ENCODE measurements at regions not wholly inside any gene's neighbourhood (a gene's known extent, or its start where the extent isn't known, plus 50 kb on each side); places are given as distances from the start of the nearest gene placed in this dataset.
"Not testable (repeated sequence)": the region's sequence is repeated elsewhere in the genome, so short reads cannot be mapped to it uniquely, and the experiment has no call there.

- no peak overlapping the region for H3K27ac Mint-ChIP-seq (ENCODE audit: unreplicated experiment)
- Histone ChIP-seq H3K27me3 (replicated peaks; ENCODE audit: control insufficient read depth, insufficient read depth, low read length) (no peaks in the 10 kb centered on the region), H3K4me1 (no peaks in the 10 kb centered on the region), H3K36me3 (ENCODE audit: control insufficient read depth, insufficient read depth, low read length) (no peaks in the 10 kb centered on the region), H3K9me3 (no peaks in the 10 kb centered on the region), H3K4me3 (ENCODE audit: low read depth, low read length) (no peak overlapping the region)
- BruUV-seq (replicated peaks), result no TSS peak
- no peak overlapping the region for H3K4me3 Mint-ChIP-seq (ENCODE audit: unreplicated experiment)
- no peak for TF ChIP-seq CTCF (IDR thresholded peaks at IDR 0.05; ENCODE audit: insufficient read depth in 1 of 2, low read depth in 1 of 2, low read length in 1 of 2, severe bottlenecking in 1 of 2, unreplicated experiment in 1 of 2)
- H3K9me3 Mint-ChIP-seq (ENCODE audit: unreplicated experiment), result no peaks in the 10 kb centered on the region
- POLR2A ChIA-PET, result no interaction called here
- H3K36me3 Mint-ChIP-seq (ENCODE audit: insufficient read depth, unreplicated experiment), result no peaks in the 10 kb centered on the region
- peaks cover 4% of the 10 kb centered on the region for H3K27me3 Mint-ChIP-seq (ENCODE audit: insufficient read depth, unreplicated experiment)
- CTCF ChIA-PET, result interaction anchor here (0.9 kb wide), 1 partner anchor 32 kb away, joined by 3 read pairs; no protein-coding TSS in a partner anchor
- intact Hi-C loops (cut with micrococcal nuclease; ENCODE audit: unreplicated experiment), result no loop called here
- no peak for DNase-seq
- no peaks in the 10 kb centered on the region for H3K4me1 Mint-ChIP-seq (ENCODE audit: low read depth, unreplicated experiment)
Observed at GRCh38 chr14:106115401-106115800, 589.0 kb downstream of the TMEM121 start.

- intact Hi-C loops (cut with micrococcal nuclease; ENCODE audit: unreplicated experiment); CTCF ChIA-PET; H3K9me3 ChIP-seq; BruUV-seq (replicated peaks); H3K27me3 Mint-ChIP-seq (ENCODE audit: insufficient read depth, unreplicated experiment); H3K27ac Mint-ChIP-seq (ENCODE audit: unreplicated experiment); H3K4me1 Mint-ChIP-seq (ENCODE audit: low read depth, unreplicated experiment); H3K27me3 ChIP-seq (replicated peaks; ENCODE audit: control insufficient read depth, insufficient read depth, low read length); POLR2A ChIA-PET; H3K4me3 ChIP-seq (ENCODE audit: low read depth, low read length); H3K4me3 Mint-ChIP-seq (ENCODE audit: unreplicated experiment); H3K36me3 ChIP-seq (ENCODE audit: control insufficient read depth, insufficient read depth, low read length); H3K4me1 ChIP-seq; H3K36me3 Mint-ChIP-seq (ENCODE audit: insufficient read depth, unreplicated experiment); H3K9me3 Mint-ChIP-seq (ENCODE audit: unreplicated experiment): not testable (repeated sequence)
- peak; percentile 29 to 61 for TF ChIP-seq CTCF (IDR thresholded peaks at IDR 0.05; ENCODE audit: insufficient read depth in 1 of 2, low read depth in 1 of 2, low read length in 1 of 2, severe bottlenecking in 1 of 2, unreplicated experiment in 1 of 2)
- DNase-seq, result peak in 1 of 2 experiments; percentile 38
Observed at GRCh38 chr14:106116339-106116930, 590.1 kb downstream of the TMEM121 start.

- Mint-ChIP-seq H3K27ac (ENCODE audit: unreplicated experiment) (no peak overlapping the region), H3K9me3 (ENCODE audit: unreplicated experiment) (no peaks in the 10 kb centered on the region), H3K4me1 (ENCODE audit: low read depth, unreplicated experiment) (no peaks in the 10 kb centered on the region), H3K36me3 (ENCODE audit: insufficient read depth, unreplicated experiment) (no peaks in the 10 kb centered on the region), H3K27me3 (ENCODE audit: insufficient read depth, unreplicated experiment) (peaks cover 4% of the 10 kb centered on the region), H3K4me3 (ENCODE audit: unreplicated experiment) (no peak overlapping the region)
- Histone ChIP-seq H3K4me1 (no peaks in the 10 kb centered on the region), H3K4me3 (ENCODE audit: low read depth, low read length) (no peak overlapping the region), H3K27me3 (replicated peaks; ENCODE audit: control insufficient read depth, insufficient read depth, low read length) (no peaks in the 10 kb centered on the region), H3K9me3 (no peaks in the 10 kb centered on the region), H3K36me3 (ENCODE audit: control insufficient read depth, insufficient read depth, low read length) (no peaks in the 10 kb centered on the region)
- ChIA-PET POLR2A (no interaction called here), CTCF (no interaction called here)
- no TSS peak for BruUV-seq (replicated peaks)
- intact Hi-C loops (cut with micrococcal nuclease; ENCODE audit: unreplicated experiment), result no loop called here
- no peak for TF ChIP-seq CTCF (IDR thresholded peaks at IDR 0.05; ENCODE audit: insufficient read depth in 1 of 2, low read depth in 1 of 2, low read length in 1 of 2, severe bottlenecking in 1 of 2, unreplicated experiment in 1 of 2)
- no peak for DNase-seq
Observed at GRCh38 chr14:106120101-106120500, 593.7 kb downstream of the TMEM121 start.
